Cardiac fibroblast (primary cell): ENCODE measurements at regions not wholly inside any gene's neighbourhood (a gene's known extent, or its start where the extent isn't known, plus 50 kb on each side); places are given as distances from the start of the nearest gene placed in this dataset.

Experiments used
- DNase-seq, 2 donors: peaks; one replicate each; pipeline versions ENCODE4 v3.0.0 to v3.0.0-alpha.2; 2010; ENCODE audit warnings: low read depth in 2 of 2
- H3K4me3 ChIP-seq, 2 donors: replicated peaks in 1 of 2; 1 replicate in 1 of 2; 2 replicates in 1 of 2; pipeline ENCODE4 v1.5.1; 2011; ENCODE audit warnings: low read depth in 2 of 2, low read length in 2 of 2, mild to moderate bottlenecking in 2 of 2, moderate library complexity in 1 of 2
- CTCF ChIP-seq: IDR thresholded peaks from one replicate; pipeline ENCODE4 v1.5.1; 2011; ENCODE audit warnings: low read depth, mild to moderate bottlenecking, low read length, inconsistent platforms

GRCh38 chr6:21438237-21438985 is 155.1 kb upstream of the SOX4 start:
- H3K4me3 ChIP-seq, result no peak overlapping the region
- no peak for TF ChIP-seq CTCF
- DNase-seq, result peak in 1 of 2 donors; percentile 7

- H3K4me3 ChIP-seq, result no peak overlapping the region
- no peak for TF ChIP-seq CTCF
- peak in 1 of 2 donors; percentile 6 for DNase-seq
These were observed 154.6 kb upstream of the SOX4 start for GRCh38 chr6:21438986-21439352.

- no peak overlapping the region for H3K4me3 ChIP-seq
- TF ChIP-seq CTCF, result no peak
- peak; percentile 39 to 71 for DNase-seq
These were observed 152.2 kb upstream of the SOX4 start for GRCh38 chr6:21441386-21441785.

DNA sequence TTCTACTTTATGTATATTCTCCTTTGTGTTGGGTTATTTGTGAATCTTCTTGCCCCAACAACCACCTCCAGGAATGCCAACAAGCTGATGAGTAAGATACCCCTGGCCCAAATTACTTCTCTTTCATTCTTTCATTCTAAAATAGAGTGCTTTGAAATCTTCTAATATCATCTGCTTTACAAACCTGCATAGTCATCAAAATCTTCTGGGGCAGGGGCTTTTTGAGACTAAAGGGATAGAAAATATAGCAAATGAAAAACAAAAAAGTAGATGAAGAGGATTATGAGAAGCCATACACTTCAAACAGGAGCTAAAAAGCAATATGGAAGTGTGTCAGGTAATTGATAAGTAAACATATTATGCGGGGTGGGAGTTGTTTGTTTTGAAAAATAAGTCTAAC is 150.7 kb upstream of the SOX4 start:
- DNase-seq, result no peak
- no peak for TF ChIP-seq CTCF
- H3K4me3 ChIP-seq, result no peak overlapping the region

DNA sequence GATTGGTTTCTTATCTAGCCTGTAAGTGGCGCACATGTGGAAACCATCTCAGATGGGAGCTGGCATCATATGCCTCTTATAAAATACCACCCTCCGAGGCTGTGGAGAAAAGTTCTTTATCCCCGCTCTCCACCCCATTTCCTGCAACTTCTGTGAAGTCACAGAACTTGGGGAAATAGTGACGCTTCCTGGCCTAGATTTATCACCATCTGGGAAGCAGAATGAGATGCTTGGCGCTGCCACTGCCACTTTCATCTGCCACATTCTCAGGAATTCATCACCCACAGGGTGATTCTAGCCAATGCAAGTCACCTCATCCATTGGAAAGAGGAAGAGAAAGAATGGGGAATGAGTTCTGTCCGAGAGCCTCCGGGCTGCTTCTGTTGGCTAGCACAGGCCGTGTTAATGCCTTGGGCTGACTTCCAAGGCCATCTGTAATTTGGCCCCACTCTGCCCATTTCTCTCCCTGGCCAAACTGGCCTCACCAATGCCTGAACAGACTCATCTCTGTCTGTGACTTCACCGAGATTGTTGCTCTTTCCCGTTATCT is 148.8 kb upstream of the SOX4 start:
- DNase-seq, result no peak
- no peak for TF ChIP-seq CTCF
- no peak overlapping the region for H3K4me3 ChIP-seq

- DNase-seq, result no peak
- H3K4me3 ChIP-seq, result no peak overlapping the region
- no peak for TF ChIP-seq CTCF
These were observed 145.6 kb upstream of the SOX4 start for GRCh38 chr6:21447987-21448386.
